Ecto neural progenitor cell (in vitro differentiated cells): ENCODE measurements at regions not wholly inside any gene's neighbourhood (a gene's known extent, or its start where the extent isn't known, plus 50 kb on each side); places are given as distances from the start of the nearest gene placed in this dataset.

ENCODE experiments used
- DNase-seq: peaks from one replicate; pipeline ENCODE4 v3.0.0-alpha.2; 2018; ENCODE audit warnings: low spot score

DNA sequence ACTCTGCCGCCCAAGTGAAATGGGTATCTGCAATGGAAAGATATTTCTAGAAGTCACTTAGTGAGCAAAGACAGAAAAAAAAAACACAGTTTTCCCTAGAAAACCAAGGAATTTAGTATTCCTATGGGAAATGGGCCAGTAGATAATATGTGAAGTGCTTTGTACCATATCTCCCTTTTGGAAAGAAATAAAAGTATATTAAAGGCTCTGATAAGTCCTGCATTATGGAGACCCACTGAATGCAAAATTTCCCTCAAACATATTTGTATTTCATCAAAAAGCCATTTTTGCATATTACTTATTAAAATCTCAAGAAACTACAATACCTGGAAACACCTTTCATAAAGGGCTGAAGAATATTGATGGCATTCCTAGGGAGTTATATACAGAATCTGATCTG is 51.6 kb upstream of the DYNLRB2 start:
- no peak for DNase-seq

DNA sequence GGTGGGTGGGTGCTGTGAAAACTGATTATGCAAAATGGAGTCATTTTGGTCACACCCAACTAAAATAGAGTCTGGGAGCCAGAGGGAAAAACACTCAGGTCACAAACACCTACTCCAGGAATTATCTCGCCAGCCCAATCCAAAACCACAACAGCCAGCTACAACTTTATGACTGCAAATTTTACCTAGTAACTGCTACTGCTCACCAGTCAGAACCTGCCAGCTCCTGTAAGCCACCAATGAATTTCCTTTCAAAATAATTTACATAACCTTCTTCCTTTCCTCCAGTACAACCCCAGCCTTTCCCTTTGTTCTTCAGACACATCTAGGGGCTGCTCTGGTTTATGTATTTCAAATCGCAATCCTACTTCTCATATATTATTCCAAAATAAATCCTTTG is 52.6 kb upstream of the DYNLRB2 start:
- DNase-seq, result no peak

DNA sequence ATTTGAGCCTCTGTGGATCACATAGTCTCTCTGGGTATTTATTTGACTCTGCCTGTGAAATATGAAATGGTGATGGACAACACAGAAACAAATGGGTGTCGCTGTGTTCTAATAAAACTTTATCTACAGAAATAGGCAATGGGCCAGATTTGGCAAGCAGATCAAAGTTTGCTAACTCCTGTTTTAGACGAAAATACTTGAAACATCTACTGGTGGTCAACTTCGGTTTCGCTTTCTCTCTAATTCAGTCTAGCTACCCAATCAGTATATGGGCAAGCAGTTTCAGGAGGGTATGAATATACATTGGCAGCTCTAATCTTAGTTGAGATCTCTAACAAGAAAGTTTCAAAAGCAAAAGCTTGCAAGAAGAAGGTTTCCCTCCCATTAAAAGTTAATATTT is 60.1 kb upstream of the DYNLRB2 start:
- DNase-seq, result no peak

DNA sequence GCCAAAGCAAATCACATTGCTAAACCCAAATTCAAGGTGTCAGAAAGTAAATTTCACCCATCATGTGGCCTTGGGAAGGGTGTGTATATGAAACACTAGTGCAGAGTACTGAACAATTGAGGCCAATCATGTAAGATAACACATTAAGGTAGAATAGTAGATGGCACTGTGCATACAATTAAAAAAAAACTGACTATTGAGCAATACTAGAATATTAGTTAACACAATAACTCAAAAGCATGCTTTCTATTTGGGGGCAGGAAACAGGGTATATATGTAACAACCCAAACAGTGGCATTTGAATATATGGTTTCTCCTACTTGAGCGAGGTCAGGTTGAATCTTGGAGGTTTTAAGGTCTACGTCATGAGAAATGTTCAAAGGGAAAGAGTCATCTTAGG is 63.0 kb upstream of the DYNLRB2 start:
- DNase-seq, result no peak

DNA sequence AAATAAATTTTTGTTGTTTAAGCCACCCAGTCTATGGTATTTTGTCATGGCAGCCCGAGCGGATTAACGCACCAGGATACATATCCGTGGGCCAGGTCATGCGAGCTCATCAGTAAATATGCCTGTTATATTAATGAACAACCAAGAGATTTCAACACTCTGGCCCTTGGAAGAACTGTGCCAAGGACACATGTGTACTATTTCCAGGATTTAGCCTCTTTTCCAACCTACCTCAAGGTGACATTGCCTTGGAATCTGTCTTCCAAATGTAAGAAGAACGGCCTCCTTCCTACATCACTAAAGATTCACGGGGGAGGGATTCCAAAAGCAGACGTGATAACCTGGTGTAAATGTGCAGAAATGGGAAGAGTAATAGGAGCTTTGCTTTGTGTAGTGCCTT is 72.8 kb upstream of the DYNLRB2 start:
- no peak for DNase-seq

DNA sequence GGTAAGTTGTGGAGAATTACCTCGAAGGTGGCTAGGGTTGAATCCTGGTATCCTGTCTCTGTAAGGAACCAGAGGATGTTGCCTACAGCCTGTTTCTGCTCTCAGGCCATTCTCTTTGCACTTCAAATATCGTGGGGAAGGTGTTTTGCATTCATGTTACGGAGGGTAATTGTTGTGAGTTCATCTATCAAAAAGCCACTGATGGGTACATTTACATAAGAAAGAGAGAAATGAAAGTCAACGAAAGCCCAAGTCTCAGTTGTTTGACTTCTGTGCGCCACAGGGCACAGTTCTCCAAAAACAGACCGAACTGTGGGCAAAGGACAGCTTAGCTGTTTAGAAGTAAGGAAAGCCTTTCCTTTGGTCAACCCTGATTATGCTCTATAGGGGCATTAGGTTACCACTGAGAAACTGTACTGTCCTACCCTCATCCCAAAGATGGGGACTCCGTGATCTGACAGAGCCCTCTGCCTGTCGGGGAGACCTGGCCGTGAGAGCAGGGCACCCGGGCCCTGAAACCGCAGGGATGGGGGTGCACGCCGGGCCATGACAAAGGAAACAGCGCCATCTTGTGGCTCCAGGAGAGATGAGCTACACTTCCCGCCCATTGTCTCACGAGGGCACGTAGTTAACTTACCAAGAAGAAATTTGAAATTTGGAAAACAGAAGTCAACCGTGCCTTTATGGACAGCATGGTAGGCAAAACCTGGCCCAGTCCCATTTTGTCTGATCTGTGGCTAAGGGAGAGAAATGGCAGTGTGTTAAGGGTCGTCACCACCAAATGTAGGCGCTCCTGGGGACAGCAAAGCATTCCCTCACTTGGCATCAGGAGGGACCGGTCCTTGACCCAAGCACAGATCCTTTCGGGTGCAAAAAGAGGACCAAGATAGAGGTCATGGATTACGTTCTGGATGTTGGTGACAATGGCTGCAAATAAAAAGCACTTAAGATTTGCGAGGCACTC is 74.5 kb upstream of the DYNLRB2 start:
- peak; percentile 84 for DNase-seq

DNA sequence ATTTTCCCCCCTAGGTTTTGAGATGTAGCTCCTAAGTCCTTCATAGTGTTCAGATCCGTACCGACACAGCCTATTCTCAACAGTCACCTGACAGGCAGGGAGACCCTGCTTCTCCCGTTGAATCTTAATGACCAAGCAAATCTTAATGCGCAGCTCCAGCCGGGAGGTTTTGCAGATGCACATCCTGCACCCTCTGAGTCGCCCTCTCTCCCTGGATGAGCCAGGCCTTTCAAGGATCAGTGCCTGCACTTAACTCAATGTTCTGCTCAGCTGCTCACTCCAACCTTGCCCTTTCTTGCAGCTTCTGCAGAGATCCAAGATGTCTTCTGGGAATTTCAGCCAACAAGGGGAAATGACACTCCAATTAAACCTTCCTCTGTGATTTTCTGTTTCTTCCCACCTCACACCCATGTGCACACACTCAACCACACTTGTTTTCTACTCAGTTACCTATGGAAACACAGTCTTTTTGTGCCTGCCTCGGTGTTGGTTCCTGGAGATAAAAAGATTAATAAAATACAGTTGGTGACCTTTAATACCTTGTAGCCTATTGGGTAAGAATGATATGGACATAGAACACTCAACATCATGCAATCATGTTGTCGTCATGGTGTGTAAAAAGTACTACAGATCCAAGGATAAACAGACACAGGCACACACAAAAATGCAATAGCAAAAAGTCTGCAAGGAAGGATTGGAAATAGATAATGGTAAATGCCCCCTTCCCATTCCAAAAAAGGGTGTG is 76.9 kb upstream of the DYNLRB2 start:
- no peak for DNase-seq

DNA sequence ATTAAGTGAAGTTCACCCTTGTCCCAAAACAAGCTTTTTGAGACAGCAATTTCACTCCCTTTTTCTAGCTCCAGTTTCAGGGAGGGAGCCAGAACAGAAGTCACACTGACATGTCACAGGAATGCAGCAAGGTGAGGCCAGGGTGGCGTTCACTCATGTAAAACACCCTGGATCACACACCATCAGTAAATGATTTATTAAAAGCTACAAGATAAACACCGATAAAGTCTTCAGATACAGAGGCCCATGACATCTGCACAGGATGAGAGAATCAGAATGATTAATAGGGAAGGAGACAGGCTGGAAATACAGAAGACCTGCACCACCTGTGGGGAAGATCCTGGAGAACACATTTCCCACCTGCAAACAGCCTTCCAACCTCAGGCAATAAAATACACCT is 77.5 kb upstream of the DYNLRB2 start:
- no peak for DNase-seq

DNA sequence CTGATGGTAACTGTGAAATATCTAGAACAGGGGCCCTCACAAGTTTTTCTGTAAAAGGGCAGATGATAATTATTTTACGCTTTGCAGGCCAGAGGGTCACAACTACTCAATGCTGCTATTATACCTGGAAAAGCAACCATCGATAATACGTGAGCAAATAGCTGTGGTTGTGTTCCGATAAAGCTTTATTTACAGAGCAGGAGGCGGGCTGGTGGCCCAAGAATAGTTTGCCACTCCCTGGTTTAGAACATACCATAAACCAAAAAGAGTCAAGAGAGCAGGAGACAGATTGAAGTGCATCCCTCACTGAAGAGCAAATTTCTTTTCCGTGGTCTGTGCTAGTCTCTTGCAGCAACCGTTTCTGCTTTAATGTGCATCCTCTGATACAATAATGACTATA is 77.9 kb upstream of the DYNLRB2 start:
- DNase-seq, result no peak

DNA sequence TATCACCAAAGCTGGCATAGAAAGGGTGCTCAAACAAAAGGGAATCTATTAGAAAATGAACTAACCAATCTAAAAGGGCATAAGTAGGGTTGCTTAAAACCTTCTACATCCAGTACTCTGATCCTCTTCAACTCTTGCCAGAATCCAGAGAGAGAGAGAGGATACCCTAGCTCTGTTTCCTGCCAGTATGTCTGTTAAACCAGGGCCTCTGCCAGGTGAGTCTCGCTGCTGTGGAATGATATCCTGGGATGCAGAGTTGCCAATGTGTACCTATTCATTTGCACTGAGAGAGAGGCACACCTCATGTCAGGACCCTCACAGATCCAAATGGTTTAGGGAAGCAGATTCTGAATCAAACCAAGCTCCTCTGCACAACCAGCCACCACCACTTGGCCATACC is 79.8 kb upstream of the DYNLRB2 start:
- DNase-seq, result no peak

DNA sequence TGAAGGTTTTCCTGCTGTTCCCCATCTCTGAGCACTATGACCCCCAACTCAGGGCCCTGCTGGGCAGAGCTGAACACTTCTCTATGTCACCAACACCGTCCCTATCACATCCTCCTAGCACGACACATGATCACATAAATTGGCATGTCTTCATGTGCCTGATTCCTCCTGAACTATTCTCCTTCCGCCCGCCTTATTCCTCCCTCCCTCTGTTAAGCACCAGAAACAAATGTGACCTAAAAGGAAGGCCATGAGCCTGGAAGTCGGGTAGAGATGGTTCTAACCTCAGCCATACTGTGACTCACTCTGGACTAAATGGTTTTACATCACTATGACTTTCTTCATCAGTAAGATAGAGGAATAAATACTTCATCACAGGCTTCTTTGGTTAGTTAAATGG is 80.8 kb upstream of the DYNLRB2 start:
- DNase-seq, result no peak

DNA sequence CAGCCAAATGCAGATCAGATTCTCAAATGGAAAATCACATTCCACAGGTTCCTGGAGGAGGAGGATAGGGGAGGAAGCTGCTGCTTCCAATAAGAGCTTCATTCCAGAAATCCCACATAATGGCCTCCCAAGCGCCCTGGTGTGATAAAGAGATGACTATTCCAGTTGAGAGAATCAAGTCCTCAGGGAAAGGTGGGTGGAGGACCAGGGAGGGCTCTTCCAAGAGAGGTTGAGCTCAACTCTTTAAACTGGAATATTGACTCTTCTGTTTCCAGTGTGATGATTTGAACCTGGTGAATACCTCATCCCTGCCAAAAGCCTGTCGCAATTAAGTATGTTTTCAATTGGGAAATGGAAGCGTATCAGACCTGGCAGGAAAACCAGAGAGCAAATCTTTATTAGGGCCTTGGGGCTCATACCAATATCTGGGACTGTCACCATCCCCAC is 81.4 kb upstream of the DYNLRB2 start:
- DNase-seq, result no peak

DNA sequence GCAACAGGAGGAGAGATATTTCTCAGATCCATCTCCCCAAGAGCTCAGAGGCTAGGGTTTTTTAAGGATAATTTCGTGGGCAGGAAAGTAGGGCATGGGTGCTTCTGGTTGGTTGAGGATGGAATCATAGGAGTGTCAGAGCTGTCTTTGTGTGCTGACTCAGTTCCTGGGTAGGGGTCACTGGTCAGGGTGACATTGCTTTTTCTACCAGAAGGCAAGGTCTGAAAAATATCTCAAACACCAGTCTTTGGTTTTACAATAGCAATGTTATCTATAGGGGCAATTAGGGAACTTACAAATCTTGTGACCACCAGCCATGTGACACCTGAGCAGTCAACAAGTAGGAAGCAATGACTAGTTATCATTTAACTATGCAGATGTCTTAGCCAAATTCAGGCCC is 82.9 kb upstream of the DYNLRB2 start:
- no peak for DNase-seq

DNA sequence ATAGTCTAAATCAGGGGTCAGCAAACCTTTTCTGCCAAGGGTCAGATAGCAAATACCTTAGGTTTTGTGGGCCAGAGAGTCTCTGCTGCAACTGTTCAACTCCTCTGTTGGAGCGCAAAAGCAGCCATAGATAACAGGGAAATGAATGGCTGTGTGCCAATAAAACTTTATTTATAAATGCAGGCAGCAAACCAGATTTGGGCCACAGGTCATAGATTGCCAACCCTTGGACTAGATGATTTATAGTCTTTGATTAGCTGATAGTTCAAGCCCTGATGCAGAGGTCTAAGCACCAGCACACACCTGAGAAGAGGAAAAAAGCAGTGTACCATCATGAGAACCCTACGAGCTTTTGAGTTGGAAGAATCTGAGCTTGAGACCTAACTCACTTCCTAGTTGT is 86.0 kb upstream of the DYNLRB2 start:
- DNase-seq, result no peak

DNA sequence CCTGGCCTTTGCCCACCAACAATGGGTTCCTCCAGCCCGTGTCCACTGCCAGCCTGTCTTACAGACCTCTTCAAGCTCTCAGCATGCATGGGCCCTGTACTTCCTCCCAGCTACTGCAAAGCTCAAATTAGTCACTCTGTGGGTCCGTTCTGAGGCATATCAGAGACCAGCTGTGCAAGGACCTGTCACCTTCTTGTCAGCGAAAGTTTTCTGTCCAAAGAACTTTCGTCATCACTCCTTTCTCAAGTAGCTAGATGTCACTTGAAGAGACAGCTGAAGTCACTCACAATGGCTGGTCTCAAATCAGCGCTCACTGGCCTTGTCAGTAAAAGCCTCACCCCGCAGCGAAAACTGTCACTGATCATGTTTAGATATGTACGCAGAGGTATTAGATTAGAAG is 91.4 kb upstream of the DYNLRB2 start:
- no peak for DNase-seq

DNA sequence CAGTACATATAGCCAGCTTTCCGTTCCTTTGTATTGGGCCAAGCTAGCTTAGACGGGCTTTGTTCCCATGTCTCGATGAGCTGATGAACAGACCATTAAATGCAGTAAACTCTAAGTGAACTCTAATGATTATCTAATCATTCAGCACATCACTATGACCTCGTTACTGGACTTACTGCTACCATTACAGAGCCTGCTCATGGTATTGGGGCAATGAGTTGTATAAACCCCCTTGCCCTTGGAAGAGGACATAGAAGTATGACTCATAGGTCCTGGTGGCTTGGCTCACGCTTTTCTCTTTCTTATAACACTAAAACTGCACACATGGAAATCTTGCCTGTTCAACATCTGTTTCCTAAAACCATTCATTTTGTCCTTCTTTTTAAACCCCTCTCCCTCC is 93.6 kb upstream of the DYNLRB2 start:
- no peak for DNase-seq

DNA sequence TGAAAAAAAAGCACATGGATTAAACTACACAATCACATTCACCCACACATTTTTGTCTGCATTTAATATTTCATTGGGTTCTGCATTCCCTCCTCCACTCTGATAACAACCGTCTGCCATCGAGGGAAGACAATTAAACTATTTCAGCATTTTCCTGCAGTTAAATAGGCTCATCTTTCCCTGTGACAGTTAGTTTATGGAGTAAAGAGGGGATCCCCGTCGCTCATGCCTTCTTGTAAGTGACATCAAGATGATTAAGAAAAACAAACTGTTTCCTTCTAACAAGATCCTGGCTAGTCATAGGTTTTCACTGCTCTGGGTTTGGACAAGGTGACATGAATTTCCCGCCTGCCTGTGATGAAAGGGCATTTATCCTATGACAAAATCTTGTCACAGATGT is 98.0 kb upstream of the DYNLRB2 start:
- DNase-seq, result no peak

DNA sequence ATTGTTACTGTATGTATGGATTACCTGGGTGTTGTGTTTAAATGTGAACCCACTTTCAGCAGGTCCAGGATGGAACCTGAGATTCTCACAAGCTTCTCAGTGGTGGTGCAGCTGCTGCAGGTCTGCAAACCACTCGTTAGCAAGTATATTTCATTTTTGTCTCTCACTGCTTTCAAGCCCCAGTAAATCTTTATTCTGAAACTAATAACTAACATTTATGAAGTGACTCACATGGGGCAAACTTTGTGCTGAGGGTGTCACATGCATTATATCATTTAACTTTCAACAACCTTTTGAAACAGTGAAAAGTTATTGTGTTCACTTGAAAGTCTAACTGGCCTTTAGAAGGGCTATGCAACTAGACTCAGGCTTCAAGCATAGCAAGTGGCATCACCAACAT is 98.9 kb upstream of the DYNLRB2 start:
- no peak for DNase-seq

DNA sequence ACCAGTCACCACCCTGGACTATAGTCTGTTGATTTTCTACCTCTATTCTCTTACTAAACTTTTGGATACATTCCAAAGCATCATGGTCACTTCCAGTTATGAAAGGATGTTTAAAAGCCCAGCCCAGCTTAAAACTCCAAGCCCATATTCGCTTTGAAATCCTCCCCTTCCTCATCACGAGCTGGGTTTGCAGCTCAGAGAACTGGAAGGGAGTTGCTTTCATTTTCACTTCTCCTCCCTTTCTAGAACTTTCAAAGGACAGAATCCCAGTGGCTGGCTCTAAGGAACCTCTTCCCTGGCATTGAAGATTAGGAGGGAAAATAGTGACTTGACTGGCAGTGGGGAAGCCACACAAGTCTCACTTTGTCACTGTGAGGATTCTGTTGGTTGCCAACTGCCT is 100.1 kb upstream of the DYNLRB2 start:
- no peak for DNase-seq

DNA sequence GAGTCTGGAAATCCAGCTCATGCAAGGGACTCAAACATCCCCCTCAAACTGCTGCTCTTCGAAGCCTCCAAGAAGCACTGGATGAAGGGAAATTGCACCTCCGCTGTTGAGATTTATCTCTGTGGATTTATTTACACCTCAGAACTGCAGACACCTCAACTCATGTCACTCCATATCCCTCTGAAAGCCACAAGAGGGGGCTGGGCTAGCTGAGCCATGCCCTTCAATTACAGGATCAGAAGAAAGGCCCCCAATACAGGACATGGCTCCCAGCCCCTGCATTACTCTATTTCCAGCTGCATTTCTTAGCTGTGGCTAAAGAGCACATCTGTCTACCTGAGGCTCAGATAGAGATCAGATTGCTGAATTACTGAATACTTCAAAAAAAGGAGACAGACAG is 103.1 kb upstream of the DYNLRB2 start:
- no peak for DNase-seq

DNA sequence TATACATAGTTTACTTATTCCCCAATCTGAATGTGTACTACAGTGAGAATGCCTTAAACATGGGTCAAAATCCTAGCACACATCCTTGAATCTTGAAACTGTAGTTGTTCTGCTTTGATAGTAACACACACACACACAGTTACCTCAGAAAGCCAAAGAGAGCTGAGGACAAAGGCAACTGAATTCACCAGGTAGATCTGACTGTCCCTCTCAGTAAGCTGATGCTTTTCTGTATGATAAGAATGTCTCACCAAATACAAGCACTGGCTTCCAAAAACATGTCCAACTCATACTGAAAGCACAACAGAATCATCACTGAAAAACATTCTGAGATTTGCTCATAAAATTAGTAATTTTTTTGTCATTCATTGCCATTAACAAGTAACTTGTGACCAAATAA is 104.3 kb upstream of the DYNLRB2 start:
- DNase-seq, result no peak

DNA sequence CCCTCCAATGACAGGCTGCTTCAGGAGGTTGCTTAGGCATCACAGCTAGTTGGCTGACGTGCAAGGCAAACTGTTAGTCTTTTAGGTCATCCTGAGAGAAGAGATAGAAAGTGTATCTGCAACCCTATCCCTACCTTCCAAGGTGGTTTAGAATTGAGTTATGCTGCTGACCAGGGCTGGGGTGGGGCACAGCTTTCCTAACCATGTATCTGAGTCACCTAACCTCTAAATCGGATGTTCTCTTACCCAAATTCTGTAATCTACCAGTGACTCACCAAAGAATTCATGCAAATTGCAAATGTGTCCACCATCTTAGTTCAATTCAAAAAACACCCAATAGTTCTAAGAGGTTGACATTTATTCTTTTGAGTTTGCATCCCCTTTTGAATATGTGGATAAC is 107.2 kb upstream of the DYNLRB2 start:
- DNase-seq, result no peak

DNA sequence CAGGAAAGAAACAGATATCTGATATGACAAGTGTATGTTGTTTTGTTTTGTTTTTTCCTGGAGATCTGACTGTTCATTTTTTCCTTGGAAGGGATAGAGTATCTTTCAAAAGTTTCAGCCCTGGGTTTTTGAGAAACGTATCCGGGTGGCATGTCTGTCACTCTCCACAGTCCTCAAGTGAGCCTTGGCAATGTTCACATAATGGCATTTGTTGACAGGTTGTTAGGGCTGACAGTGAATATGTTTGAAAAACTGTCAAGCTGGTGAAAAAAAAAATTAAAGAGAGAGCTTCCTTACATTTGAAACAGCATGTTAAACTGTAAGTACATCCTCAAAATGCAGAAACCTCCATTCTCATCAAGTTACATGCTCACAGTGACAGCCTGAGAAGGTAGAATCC is 113.0 kb upstream of the DYNLRB2 start:
- DNase-seq, result no peak
